A549 (cell line): ENCODE measurements at regions not wholly inside any gene's neighbourhood (a gene's known extent, or its start where the extent isn't known, plus 50 kb on each side); places are given as distances from the start of the nearest gene placed in this dataset.

Experiments used
- ATAC-seq, 2 experiments: fragments of 200-7000 bp in 1 of 2; fragments of >200 bp in 1 of 2; cut with Nextera tagmentation in 1 of 2; cut with Tn5 transposase in 1 of 2; 3 replicates each; pipeline versions ENCODE4 v1.8.0 to v1.9.1; 2018 to 2020; ENCODE audit warnings: mild to moderate bottlenecking in 1 of 2, moderate library complexity in 1 of 2
- CTCF ChIA-PET: fragments of 300-600 bp; sonication (Branson Sonifier 250); formaldehyde crosslinking; extraction: SDS; loops from one replicate; lab custom pipeline; 2021; ENCODE audit warnings: antibody characterized with exemption, inconsistent platforms; lab: Yijun Ruan, JAX
- POLR2A ChIA-PET: fragments of 350-600 bp; formaldehyde crosslinking; extraction: SDS; loops from one replicate; lab custom pipeline; 2021; ENCODE audit warnings: antibody characterized with exemption, inconsistent platforms; lab: Yijun Ruan, JAX
- DNase-seq, 2 experiments: peaks; one replicate each; pipeline versions ENCODE4 v3.0.0 to v3.0.0-alpha.2; 2011 to 2016; ENCODE audit warnings: low read depth in 1 of 2, low spot score in 1 of 2
- FAIRE-seq: peaks from 2 replicates; lab custom pipeline; 2011; peaks lifted over from hg19 to GRCh38; lab: Jason Lieb, UNC
- H3K27ac ChIP-seq, 2 experiments: fragments of >200 bp; sonication (Bioruptor Twin); formaldehyde crosslinking; 3 replicates each; pipeline ENCODE4 v1.5.1; 2016 to 2017
- H3K4me1 ChIP-seq: fragments of >200 bp; sonication (Bioruptor Twin); formaldehyde crosslinking; 3 replicates; pipeline ENCODE4 v1.6.1; 2016
- H3K4me2 ChIP-seq: fragments of >200 bp; sonication (Bioruptor Twin); formaldehyde crosslinking; 3 replicates; pipeline ENCODE4 v1.6.1; 2016
- H3K4me3 ChIP-seq: fragments of >200 bp; sonication (Bioruptor Twin); formaldehyde crosslinking; 3 replicates; pipeline ENCODE4 v1.5.1; 2016
- H3K9me3 ChIP-seq: fragments of >200 bp; sonication (Bioruptor Twin); formaldehyde crosslinking; 3 replicates; pipeline ENCODE4 v1.6.1; 2016
- BCL3 ChIP-seq: fragments of >200 bp; sonication (Bioruptor Twin); formaldehyde crosslinking; IDR thresholded peaks from 3 replicates; pipeline ENCODE4 v1.6.1; 2016
- BHLHE40 ChIP-seq: IDR thresholded peaks from 2 replicates; pipeline ENCODE4 v1.6.1; 2012; ENCODE audit warnings: low read depth, low read length, inconsistent platforms
- CBX2 ChIP-seq: fragments of 200-600 bp; sonication (generic); IDR thresholded peaks from 2 replicates; pipeline ENCODE4 v1.6.1; 2016; ENCODE audit warnings: low read depth, mild to moderate bottlenecking, borderline replicate concordance
- CBX8 ChIP-seq: fragments of 200-600 bp; sonication (generic); IDR thresholded peaks from 2 replicates; pipeline ENCODE4 v1.6.1; 2016
- CEBPB ChIP-seq, 2 experiments: fragments of >200 bp in 1 of 2; sonication (Bioruptor Twin) in 1 of 2; formaldehyde crosslinking in 1 of 2; IDR thresholded peaks; 2 replicates each; pipeline ENCODE4 v1.6.1; 2012 to 2016
- CHD2 ChIP-seq: fragments of 150-350 bp; IDR thresholded peaks from 2 replicates; pipeline ENCODE4 v1.6.1; 2014; ENCODE audit warnings: low read length; ENCODE audit not compliant: partially characterized antibody
- CHD4 ChIP-seq: fragments of 200-600 bp; sonication (generic); IDR thresholded peaks from 2 replicates; pipeline ENCODE4 v1.6.1; 2016; ENCODE audit warnings: antibody characterized with exemption, mild to moderate bottlenecking, borderline replicate concordance
- EHF ChIP-seq: fragments of 250-450 bp; sonication (Bioruptor Pico); IDR thresholded peaks from 2 replicates; pipeline ENCODE4 v1.5.0; 2020; ENCODE audit warnings: mild to moderate bottlenecking
- EHMT2 ChIP-seq: fragments of 200-600 bp; sonication (generic); IDR thresholded peaks from 2 replicates; pipeline ENCODE4 v1.6.1; 2016; ENCODE audit warnings: antibody characterized with exemption, low read depth, mild to moderate bottlenecking, moderate library complexity
- EP300 ChIP-seq, 2 experiments: fragments of >200 bp; sonication (Bioruptor Twin); formaldehyde crosslinking; IDR thresholded peaks; 2 replicates in 1 of 2; 3 replicates in 1 of 2; pipeline ENCODE4 v1.6.1; 2016 to 2017
- FOSL2 ChIP-seq, 2 experiments: fragments of 450-650 bp in 1 of 2; fragments of >200 bp in 1 of 2; sonication (Bioruptor Twin) in 1 of 2; formaldehyde crosslinking; IDR thresholded peaks; 2 replicates each; pipeline versions ENCODE4 v1.5.0 to v1.6.1; 2016 to 2020; ENCODE audit warnings: mild to moderate bottlenecking in 1 of 2, moderate library complexity in 1 of 2
- GATA3 ChIP-seq: IDR thresholded peaks from 2 replicates; pipeline ENCODE4 v1.6.1; 2012; ENCODE audit warnings: borderline replicate concordance
- HMGXB4 ChIP-seq: fragments of 250-450 bp; sonication (Bioruptor Pico); IDR thresholded peaks from 2 replicates; pipeline ENCODE4 v1.5.0; 2021; ENCODE audit warnings: mild to moderate bottlenecking, moderate library complexity, borderline replicate concordance
- HOXB5 ChIP-seq: fragments of 250-450 bp; sonication (Bioruptor Pico); IDR thresholded peaks from 2 replicates; pipeline ENCODE4 v1.5.0; 2020; ENCODE audit warnings: mild to moderate bottlenecking, moderate library complexity
- JUN ChIP-seq, 2 experiments: fragments of >200 bp; sonication (Bioruptor Twin); formaldehyde crosslinking; IDR thresholded peaks; 2 replicates in 1 of 2; 3 replicates in 1 of 2; pipeline ENCODE4 v1.6.1; 2016 to 2017
- JUNB ChIP-seq: fragments of >200 bp; sonication (Bioruptor Twin); formaldehyde crosslinking; IDR thresholded peaks from 2 replicates; pipeline ENCODE4 v1.6.1; 2016
- KDM1A ChIP-seq: fragments of 200-600 bp; sonication (generic); IDR thresholded peaks from 2 replicates; pipeline ENCODE4 v1.6.1; 2016; ENCODE audit warnings: low read depth, mild to moderate bottlenecking
- MAFK ChIP-seq: fragments of 450-650 bp; IDR thresholded peaks from 2 replicates; pipeline ENCODE4 v1.6.1; 2014; ENCODE audit not compliant: partially characterized antibody
- MAX ChIP-seq: IDR thresholded peaks from 2 replicates; pipeline ENCODE4 v1.6.1; 2012
- MAZ ChIP-seq: fragments of 150-350 bp; IDR thresholded peaks from 2 replicates; pipeline ENCODE4 v1.6.1; 2014; ENCODE audit warnings: antibody characterized with exemption, low read depth, low read length, borderline replicate concordance
- NFE2L2 ChIP-seq: fragments of 150-350 bp; conservative IDR thresholded peaks from 2 replicates; pipeline ENCODE4 v1.6.1; 2014; ENCODE audit warnings: low read length
- NPAS2 ChIP-seq: fragments of 250-450 bp; sonication (Bioruptor Pico); IDR thresholded peaks from 2 replicates; pipeline ENCODE4 v1.8.0; 2022; ENCODE audit warnings: mild to moderate bottlenecking, moderate library complexity, borderline replicate concordance
- POLR2AphosphoS2 ChIP-seq: conservative IDR thresholded peaks from 2 replicates; pipeline ENCODE4 v1.6.1; 2012; ENCODE audit warnings: low read length, improper control_type of control experiment, inconsistent platforms
- RAD21 ChIP-seq, 2 experiments: fragments of >200 bp in 1 of 2; sonication (Bioruptor Twin) in 1 of 2; formaldehyde crosslinking in 1 of 2; IDR thresholded peaks in 1 of 2; conservative IDR thresholded peaks in 1 of 2; 2 replicates in 1 of 2; 3 replicates in 1 of 2; pipeline ENCODE4 v1.6.1; 2012 to 2018; ENCODE audit warnings: inconsistent platforms in 1 of 2
- REST ChIP-seq: fragments of 200-600 bp; sonication (generic); IDR thresholded peaks from 2 replicates; pipeline ENCODE4 v1.6.1; 2016; ENCODE audit warnings: antibody characterized with exemption, mild to moderate bottlenecking, moderate library complexity
- RFX5 ChIP-seq: fragments of 450-650 bp; IDR thresholded peaks from 2 replicates; pipeline ENCODE4 v1.7.1; 2014; ENCODE audit warnings: antibody characterized with exemption, mild to moderate bottlenecking, moderate library complexity
- RNF2 ChIP-seq: fragments of 200-600 bp; sonication (generic); IDR thresholded peaks from 2 replicates; pipeline ENCODE4 v1.6.1; 2016; ENCODE audit warnings: low read depth, mild to moderate bottlenecking, antibody characterized with exemption, moderate library complexity, borderline replicate concordance
- SREBF2 ChIP-seq: fragments of 450-650 bp; IDR thresholded peaks from 2 replicates; pipeline ENCODE4 v1.6.1; 2014; ENCODE audit warnings: mild to moderate bottlenecking, moderate library complexity
- TFCP2L1 ChIP-seq: fragments of 250-450 bp; sonication (Bioruptor Pico); IDR thresholded peaks from 2 replicates; pipeline ENCODE4 v1.5.0; 2021; ENCODE audit warnings: mild to moderate bottlenecking
- TP53 ChIP-seq: fragments of 250-450 bp; sonication (Bioruptor Pico); IDR thresholded peaks from 2 replicates; pipeline ENCODE4 v1.5.0; 2021; ENCODE audit warnings: mild to moderate bottlenecking, moderate library complexity
- ZFP36 ChIP-seq: fragments of 450-650 bp; IDR thresholded peaks from 2 replicates; pipeline ENCODE4 v1.6.1; 2014; ENCODE audit warnings: borderline replicate concordance; ENCODE audit not compliant: partially characterized antibody
- ZSCAN20 ChIP-seq: fragments of 250-450 bp; sonication (Bioruptor Pico); IDR thresholded peaks from 2 replicates; pipeline ENCODE4 v1.8.0; 2022; ENCODE audit warnings: mild to moderate bottlenecking, moderate library complexity
- WGBS: methylation state at CpG from one replicate; pipeline ENCODE4 v1.1.6; 2017; ENCODE audit errors: missing lambda C conversion rate; 5-methylcytosine and 5-hydroxymethylcytosine counted together

GRCh38 chr18:44080054-44080453, 600.6 kb upstream of the SETBP1 start:
- Histone ChIP-seq H3K4me2 (no peak overlapping the region), H3K27ac (no peak overlapping the region), H3K9me3 (no peaks in the 10 kb centered on the region), H3K4me3 (no peak overlapping the region), H3K4me1 (no peaks in the 10 kb centered on the region)
- CTCF ChIA-PET, result no interaction called here
- ATAC-seq (no peak), DNase-seq (no peak), FAIRE-seq (no peak)
- POLR2A ChIA-PET, result no interaction called here
- TF ChIP-seq KDM1A (no peak), TP53 (no peak), POLR2AphosphoS2 (no peak), EHMT2 (no peak), EP300 (IDR thresholded peaks at IDR 0.05) (no peak), SREBF2 (no peak), NFE2L2 (no peak), BCL3 (no peak), BHLHE40 (no peak), CEBPB (IDR thresholded peaks at IDR 0.05) (no peak), CHD4 (no peak), RFX5 (no peak), REST (no peak), MAFK (no peak), ZFP36 (no peak), RNF2 (no peak), RAD21 (conservative IDR thresholded peaks at IDR 0.05 in 1 of 2, IDR thresholded peaks at IDR 0.05 in 1 of 2) (no peak), JUNB (no peak), JUN (IDR thresholded peaks at IDR 0.05) (no peak), FOSL2 (IDR thresholded peaks at IDR 0.05) (no peak), FOSL2 (CRISPR knock-in tag; IDR thresholded peaks at IDR 0.05) (no peak)
- 6% methylated on average over 1 of the region's 1 CpG for whole genome bisulfite sequencing

- no peak for DNase-seq
- ChIA-PET CTCF (no interaction called here), POLR2A (no interaction called here)
- Histone ChIP-seq H3K9me3 (no peaks in the 10 kb centered on the region), H3K27ac (no peak overlapping the region), H3K4me3 (no peak overlapping the region), H3K4me1 (no peaks in the 10 kb centered on the region), H3K4me2 (no peak overlapping the region)
- no peak for TF ChIP-seq MAFK
- no peak for TF ChIP-seq MAX
- no peak for TF ChIP-seq SREBF2
- no peak for TF ChIP-seq CBX8
- no peak for TF ChIP-seq TFCP2L1 (CRISPR knock-in tag)
- TF ChIP-seq CBX2, result no peak
- TF ChIP-seq GATA3, result no peak
- TF ChIP-seq RFX5, result no peak
- TF ChIP-seq RNF2, result no peak
- no peak for TF ChIP-seq HOXB5 (CRISPR knock-in tag)
- no peak for TF ChIP-seq ZSCAN20 (CRISPR knock-in tag)
- TF ChIP-seq MAZ, result no peak
- no peak for TF ChIP-seq EHF (CRISPR knock-in tag)
- no peak for TF ChIP-seq CHD2
- no peak for TF ChIP-seq ZFP36
- no peak for TF ChIP-seq HMGXB4 (CRISPR knock-in tag)
- no peak for TF ChIP-seq NPAS2 (CRISPR knock-in tag)
- FAIRE-seq, result no peak
- no peak for ATAC-seq
- WGBS, result 5% methylated on average over 2 of the region's 2 CpGs
These were observed 591.0 kb upstream of the SETBP1 start for GRCh38 chr18:44089732-44090131.
